Tibial artery (tissue), 4 donors: ENCODE measurements at regions not wholly inside any gene's neighbourhood (a gene's known extent, or its start where the extent isn't known, plus 50 kb on each side); places are given as distances from the start of the nearest gene placed in this dataset.

Source experiments
- DNase-seq, 2 donors: peaks; one replicate each; pipeline ENCODE4 v3.0.0-alpha.2; 2019
- H3K27ac ChIP-seq, 2 donors: fragments of 200-600 bp; sonication (generic) in 1 of 2; 1 replicate in 1 of 2; 2 replicates in 1 of 2; pipeline ENCODE4 v1.5.1; 2018 to 2019; ENCODE audit warnings: mild to moderate bottlenecking in 1 of 2
- H3K27me3 ChIP-seq, 2 donors: fragments of 200-600 bp; sonication (generic) in 1 of 2; one replicate each; pipeline versions ENCODE4 v1.5.1 to v1.6.0; 2016 to 2019
- H3K36me3 ChIP-seq, 3 donors: fragments of 200-600 bp; sonication (generic) in 2 of 3; one replicate each; pipeline ENCODE4 v1.5.1; 2016 to 2019; ENCODE audit warnings: mild to moderate bottlenecking in 2 of 3
- H3K4me1 ChIP-seq, 4 donors: fragments of 200-600 bp; sonication (generic) in 2 of 4; 1 replicate in 3 of 4; 2 replicates in 1 of 4; pipeline ENCODE4 v1.5.1; 2016 to 2019
- H3K4me3 ChIP-seq, 2 donors: fragments of 200-600 bp; sonication (generic) in 1 of 2; 1 replicate in 1 of 2; 2 replicates in 1 of 2; pipeline ENCODE4 v1.5.1; 2018 to 2019; ENCODE audit warnings: mild to moderate bottlenecking in 2 of 2
- H3K9me3 ChIP-seq, 3 donors: fragments of 200-600 bp; sonication (generic) in 1 of 3; one replicate each; pipeline ENCODE4 v1.5.1; 2016 to 2019
- intact Hi-C: fragments of 100-400 bp; cut with DNase I; formaldehyde crosslinking; loops from one replicate; pipeline ENCODE4 v1.15.0; 2023; ENCODE audit warnings: low total_unique reads
- TF ChIP-seq, protein P1 (sequence below), 2 experiments: fragments of 200-600 bp in 1 of 2; fragments of 450-650 bp in 1 of 2; IDR thresholded peaks; one replicate each; pipeline ENCODE4 v1.5.1; 2017 to 2019; ENCODE audit warnings: antibody characterized with exemption in 2 of 2, mild to moderate bottlenecking in 1 of 2, moderate library complexity in 1 of 2

DNA sequence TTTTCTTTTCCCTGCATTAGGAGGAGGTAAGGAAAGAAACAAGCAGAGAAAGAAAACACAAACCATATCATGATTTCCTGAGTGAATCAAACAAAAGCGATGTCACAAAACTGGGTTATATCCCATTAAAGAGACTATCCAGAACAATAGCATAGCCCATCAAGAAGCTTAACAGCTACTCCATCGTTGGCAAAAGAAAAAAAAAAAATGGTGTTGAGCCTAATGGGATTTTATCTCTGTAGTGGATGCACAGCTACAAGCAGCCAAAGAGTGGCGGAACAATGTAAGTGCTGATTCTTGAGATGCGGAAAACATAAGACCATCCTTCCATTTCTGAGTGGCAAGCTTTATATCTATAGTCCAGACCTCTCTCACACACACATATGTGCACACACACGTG, 106.2 kb upstream of the NRSN1 start:
- intact Hi-C loops, result no loop called here
- Histone ChIP-seq H3K9me3 (no peaks in the 10 kb centered on the region), H3K4me3 (no peak overlapping the region), H3K27ac (no peak overlapping the region), H3K36me3 (no peaks in the 10 kb centered on the region), H3K27me3 (no peaks in the 10 kb centered on the region), H3K4me1 (no peaks in the 10 kb centered on the region)
- TF ChIP-seq, protein P1, sequence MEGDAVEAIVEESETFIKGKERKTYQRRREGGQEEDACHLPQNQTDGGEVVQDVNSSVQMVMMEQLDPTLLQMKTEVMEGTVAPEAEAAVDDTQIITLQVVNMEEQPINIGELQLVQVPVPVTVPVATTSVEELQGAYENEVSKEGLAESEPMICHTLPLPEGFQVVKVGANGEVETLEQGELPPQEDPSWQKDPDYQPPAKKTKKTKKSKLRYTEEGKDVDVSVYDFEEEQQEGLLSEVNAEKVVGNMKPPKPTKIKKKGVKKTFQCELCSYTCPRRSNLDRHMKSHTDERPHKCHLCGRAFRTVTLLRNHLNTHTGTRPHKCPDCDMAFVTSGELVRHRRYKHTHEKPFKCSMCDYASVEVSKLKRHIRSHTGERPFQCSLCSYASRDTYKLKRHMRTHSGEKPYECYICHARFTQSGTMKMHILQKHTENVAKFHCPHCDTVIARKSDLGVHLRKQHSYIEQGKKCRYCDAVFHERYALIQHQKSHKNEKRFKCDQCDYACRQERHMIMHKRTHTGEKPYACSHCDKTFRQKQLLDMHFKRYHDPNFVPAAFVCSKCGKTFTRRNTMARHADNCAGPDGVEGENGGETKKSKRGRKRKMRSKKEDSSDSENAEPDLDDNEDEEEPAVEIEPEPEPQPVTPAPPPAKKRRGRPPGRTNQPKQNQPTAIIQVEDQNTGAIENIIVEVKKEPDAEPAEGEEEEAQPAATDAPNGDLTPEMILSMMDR (IDR thresholded peaks at IDR 0.05), result no peak
- DNase-seq, result no peak

DNA sequence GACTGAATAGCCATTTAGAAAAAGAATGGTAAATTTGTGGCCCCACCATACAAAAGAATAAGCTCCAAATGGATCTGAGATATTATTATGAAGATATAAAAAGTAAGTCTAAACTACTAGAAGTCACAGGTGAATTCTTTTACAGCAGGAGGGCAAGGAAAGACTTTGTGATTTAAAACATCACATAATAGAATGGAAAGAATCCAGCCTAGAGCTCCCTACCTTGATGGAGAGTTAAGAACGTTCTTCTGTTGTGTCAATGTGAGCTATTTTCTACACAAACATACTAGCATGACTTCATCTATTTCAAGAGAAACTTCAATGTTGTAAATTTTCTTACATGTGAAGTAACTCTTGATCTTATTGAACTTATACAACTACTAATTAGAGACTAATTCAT, 100.0 kb upstream of the NRSN1 start:
- Histone ChIP-seq H3K9me3 (no peaks in the 10 kb centered on the region), H3K36me3 (no peaks in the 10 kb centered on the region), H3K27ac (no peak overlapping the region), H3K4me1 (no peaks in the 10 kb centered on the region), H3K4me3 (no peak overlapping the region), H3K27me3 (no peaks in the 10 kb centered on the region)
- TF ChIP-seq, protein P1 (IDR thresholded peaks at IDR 0.05), result no peak
- intact Hi-C loops, result no loop called here
- no peak for DNase-seq

DNA sequence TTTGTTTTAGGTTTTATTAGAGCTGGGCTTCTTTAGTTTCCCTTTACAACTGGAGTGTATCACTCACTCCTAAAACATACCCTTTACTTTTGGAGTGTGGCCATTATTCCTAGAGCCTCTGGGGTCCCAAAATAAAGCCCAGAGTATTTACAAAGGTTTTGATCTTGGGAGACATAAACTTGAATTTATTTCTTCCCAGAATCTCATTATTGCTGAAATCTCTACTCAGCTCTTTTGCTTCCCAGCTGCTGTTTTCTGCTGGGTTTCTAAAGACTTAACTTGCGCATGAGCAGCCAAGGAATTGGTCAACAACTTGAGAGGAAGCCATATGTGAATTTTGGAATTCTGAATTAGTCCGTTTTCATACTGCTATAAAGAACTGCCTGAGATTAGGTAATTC, 94.5 kb upstream of the NRSN1 start:
- no peak for DNase-seq
- Histone ChIP-seq H3K9me3 (no peaks in the 10 kb centered on the region), H3K27me3 (no peaks in the 10 kb centered on the region), H3K4me3 (no peak overlapping the region), H3K36me3 (no peaks in the 10 kb centered on the region), H3K4me1 (no peaks in the 10 kb centered on the region), H3K27ac (no peak overlapping the region)
- intact Hi-C loops, result no loop called here
- TF ChIP-seq, protein P1 (IDR thresholded peaks at IDR 0.05), result no peak

DNA sequence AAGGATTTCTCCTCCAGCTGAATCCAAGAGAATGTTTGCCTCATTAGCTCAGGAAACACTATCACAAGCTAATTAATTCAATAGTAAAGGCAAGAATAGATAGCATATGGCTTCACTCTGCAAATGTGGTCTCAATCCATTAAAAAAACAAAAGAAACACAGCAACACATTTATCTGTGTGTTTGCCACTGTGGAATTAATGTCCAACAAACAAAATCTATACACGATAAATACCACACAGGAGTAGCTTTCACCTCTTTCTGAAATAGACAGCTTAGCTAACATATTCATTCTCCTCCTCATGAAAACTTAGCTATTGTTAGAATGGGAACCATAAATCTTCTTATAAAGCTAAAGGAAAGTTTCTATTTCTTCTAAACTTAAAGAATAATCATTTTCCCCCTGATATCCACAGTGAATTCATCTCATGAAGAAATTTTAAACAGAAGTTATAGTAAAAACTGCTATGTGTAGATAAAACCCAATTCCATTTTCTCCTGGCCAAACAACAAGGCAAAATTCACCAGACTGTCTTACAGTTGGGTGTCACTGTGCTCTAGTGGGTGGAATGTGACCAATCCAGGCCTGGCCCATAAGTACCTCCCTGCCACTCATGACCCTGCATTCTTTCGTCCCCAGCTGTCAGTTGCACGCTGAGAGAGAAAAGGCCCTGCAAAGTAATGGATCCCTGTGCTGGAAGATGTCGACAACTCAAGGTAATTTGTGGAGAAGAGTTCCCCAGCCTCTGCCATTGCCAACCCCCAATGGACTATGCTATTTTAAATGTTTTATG, 92.9 kb upstream of the NRSN1 start:
- TF ChIP-seq, protein P1 (IDR thresholded peaks at IDR 0.05), result no peak
- H3K36me3 ChIP-seq, result no peaks in the 10 kb centered on the region
- DNase-seq, result no peak

DNA sequence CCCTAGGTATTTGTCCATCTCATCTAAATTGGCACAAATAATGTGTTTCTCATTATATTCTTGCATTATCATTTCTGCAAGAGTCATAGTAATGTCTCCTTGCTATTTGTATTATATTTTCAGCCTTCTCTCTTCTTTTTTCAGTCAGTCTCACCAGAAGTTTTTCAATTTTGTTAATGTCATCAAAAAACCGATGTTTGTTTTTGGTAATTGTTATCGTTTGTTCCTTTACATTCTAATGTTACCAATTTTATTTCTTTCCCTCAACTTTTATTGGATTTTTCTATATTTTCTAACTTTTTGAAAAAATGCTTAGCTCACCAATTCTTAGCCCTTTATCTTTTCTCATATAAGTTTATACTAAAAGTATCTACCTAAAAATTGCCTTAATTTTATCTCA, 82.2 kb upstream of the NRSN1 start:
- no peaks in the 10 kb centered on the region for H3K27me3 ChIP-seq
- no peak overlapping the region for H3K27ac ChIP-seq
- TF ChIP-seq, protein P1 (IDR thresholded peaks at IDR 0.05), result no peak
- no peak overlapping the region for H3K4me3 ChIP-seq
- H3K9me3 ChIP-seq, result peaks cover 0 to 8% (median 0%) of the 10 kb centered on the region in 3 donors
- H3K36me3 ChIP-seq, result no peaks in the 10 kb centered on the region
- no peak for DNase-seq
- no peaks in the 10 kb centered on the region for H3K4me1 ChIP-seq
- intact Hi-C loops, result no loop called here

More for the DNA sequence above, 92.9 kb upstream of the NRSN1 start:
- H3K27ac ChIP-seq, result no peak overlapping the region
- intact Hi-C loops, result no loop called here
- no peaks in the 10 kb centered on the region for H3K27me3 ChIP-seq
- H3K9me3 ChIP-seq, result peaks cover 0 to 5% (median 2%) of the 10 kb centered on the region in 3 donors
- H3K4me1 ChIP-seq, result no peaks in the 10 kb centered on the region
- H3K4me3 ChIP-seq, result no peak overlapping the region
